H1 (cell line): ENCODE measurements at regions not wholly inside any gene's neighbourhood (a gene's known extent, or its start where the extent isn't known, plus 50 kb on each side); places are given as distances from the start of the nearest gene placed in this dataset.

ENCODE experiments used
- CTCF ChIA-PET: fragments of 300-600 bp; sonication (Branson Sonifier 250); formaldehyde crosslinking; loops from one replicate; lab custom pipeline; 2021; ENCODE audit not compliant: partially characterized antibody; lab: Charles Lee
- POLR2A ChIA-PET: fragments of 300-600 bp; sonication (Branson Sonifier 250); formaldehyde crosslinking; loops from one replicate; lab custom pipeline; 2021; ENCODE audit warnings: inconsistent platforms; ENCODE audit not compliant: partially characterized antibody; lab: Charles Lee
- DNase-seq, 2 experiments: peaks; one replicate each; pipeline versions ENCODE4 v3.0.0 to v3.0.0-alpha.2; 2010 to 2022; ENCODE audit warnings: low spot score in 2 of 2, low read depth in 1 of 2, mixed read lengths in 1 of 2
- FAIRE-seq: peaks from 2 replicates; lab custom pipeline; 2011; peaks lifted over from hg19 to GRCh38; lab: Jason Lieb, UNC
- H2AFZ ChIP-seq: 2 replicates; pipeline ENCODE4 v1.8.1; 2012; ENCODE audit warnings: low read length, inconsistent platforms
- H2AK5ac ChIP-seq: 2 replicates; pipeline ENCODE4 v1.6.1; 2013; ENCODE audit warnings: low read depth, low read length
- H2BK120ac ChIP-seq: replicated peaks from 2 replicates; pipeline ENCODE3; 2013; ENCODE audit warnings: low read depth, low read length, inconsistent platforms
- H2BK12ac ChIP-seq: 2 replicates; pipeline ENCODE4 v1.6.1; 2013; ENCODE audit warnings: low read depth, low read length
- H2BK15ac ChIP-seq: 2 replicates; pipeline ENCODE4 v1.6.1; 2013; ENCODE audit warnings: low read length
- H2BK20ac ChIP-seq: 2 replicates; pipeline ENCODE4 v1.6.1; 2013; ENCODE audit warnings: low read length
- H2BK5ac ChIP-seq: 2 replicates; pipeline ENCODE4 v1.6.1; 2013; ENCODE audit warnings: low read depth, low read length
- H3K14ac ChIP-seq: 2 replicates; pipeline ENCODE4 v1.6.1; 2013; ENCODE audit warnings: inconsistent platforms; ENCODE audit not compliant: insufficient read length
- H3K18ac ChIP-seq: 2 replicates; pipeline ENCODE4 v1.6.1; 2013; ENCODE audit warnings: low read length; ENCODE audit errors: extremely low read depth
- H3K23ac ChIP-seq: 2 replicates; pipeline ENCODE4 v1.6.1; 2013; ENCODE audit warnings: inconsistent platforms; ENCODE audit not compliant: insufficient read length
- H3K23me2 ChIP-seq: 2 replicates; pipeline ENCODE4 v1.6.1; 2013; ENCODE audit warnings: low read depth, low read length
- H3K27ac ChIP-seq: 2 replicates; pipeline ENCODE4 v1.6.1; 2011; ENCODE audit warnings: low read depth, low read length, inconsistent platforms
- H3K27me3 ChIP-seq, 4 experiments: replicated peaks in 1 of 4; 1 replicate in 1 of 4; 2 replicates in 3 of 4; pipeline versions ENCODE4 v1.6.1 to v1.8.1; 2011 to 2013; ENCODE audit warnings: low read length in 3 of 4, mild to moderate bottlenecking in 3 of 4, inconsistent platforms in 2 of 4, mixed read lengths in 2 of 4, moderate library complexity in 1 of 4; ENCODE audit not compliant: control insufficient read depth in 3 of 4, insufficient read depth in 3 of 4; ENCODE audit errors: extremely low read depth in 1 of 4
- H3K36me3 ChIP-seq, 4 experiments: 2 replicates each; pipeline versions ENCODE4 v1.6.1 to v1.8.1; 2011 to 2013; ENCODE audit warnings: mild to moderate bottlenecking in 4 of 4, low read length in 3 of 4, moderate library complexity in 2 of 4, control low read depth in 1 of 4, inconsistent platforms in 1 of 4; ENCODE audit not compliant: insufficient read depth in 4 of 4, control insufficient read depth in 2 of 4
- H3K4ac ChIP-seq: replicated peaks from 2 replicates; pipeline ENCODE3; 2013; ENCODE audit warnings: low read length, low read depth, mixed read lengths, inconsistent platforms; ENCODE audit not compliant: insufficient read length
- H3K4me1 ChIP-seq, 4 experiments: replicated peaks in 1 of 4; 1 replicate in 1 of 4; 2 replicates in 3 of 4; pipeline versions ENCODE4 v1.6.1 to v1.8.1; 2011 to 2013; ENCODE audit warnings: low read length in 3 of 4, inconsistent platforms in 2 of 4, mixed read lengths in 1 of 4; ENCODE audit not compliant: insufficient read depth in 4 of 4, control insufficient read depth in 3 of 4
- H3K4me2 ChIP-seq, 2 experiments: 2 replicates each; pipeline versions ENCODE4 v1.6.1 to v1.8.1; 2011 to 2013; ENCODE audit warnings: low read depth in 2 of 2, low read length in 2 of 2, control low read depth in 1 of 2, inconsistent platforms in 1 of 2, mild to moderate bottlenecking in 1 of 2; ENCODE audit not compliant: insufficient read depth in 1 of 2
- H3K4me3 ChIP-seq, 4 experiments: fragments of 200-600, 300-600 bp in 1 of 4; sonication (generic), shearing (Covaris generic), sonication (Bioruptor Twin) in 1 of 4; 2 replicates each; pipeline versions ENCODE4 v1.5.1 to v1.8.1; 2011 to 2016; ENCODE audit warnings: low read length in 4 of 4, low read depth in 3 of 4, control low read depth in 2 of 4, inconsistent platforms in 2 of 4, mild to moderate bottlenecking in 2 of 4, mixed read lengths in 1 of 4, moderate library complexity in 1 of 4; ENCODE audit not compliant: insufficient read depth in 2 of 4; ENCODE audit errors: extremely low read depth in 1 of 4
- H3K56ac ChIP-seq: replicated peaks from 2 replicates; pipeline ENCODE3; 2013; ENCODE audit warnings: low read depth, mild to moderate bottlenecking, mixed read lengths, low read length, inconsistent platforms; ENCODE audit not compliant: insufficient read length
- H3K79me1 ChIP-seq: 2 replicates; pipeline ENCODE4 v1.6.1; 2013; ENCODE audit warnings: low read depth, low read length, control low read depth
- H3K79me2 ChIP-seq, 2 experiments: 2 replicates each; pipeline versions ENCODE4 v1.6.1 to v1.8.1; 2012 to 2013; ENCODE audit warnings: low read length in 2 of 2, mild to moderate bottlenecking in 2 of 2, inconsistent platforms in 1 of 2; ENCODE audit not compliant: insufficient read depth in 2 of 2, control insufficient read depth in 1 of 2
- H3K9ac ChIP-seq, 4 experiments: replicated peaks in 1 of 4; 1 replicate in 1 of 4; 2 replicates in 3 of 4; pipeline versions ENCODE4 v1.6.1 to v1.8.1; 2011 to 2013; ENCODE audit warnings: low read depth in 3 of 4, low read length in 3 of 4, control low read depth in 2 of 4, mild to moderate bottlenecking in 2 of 4, moderate library complexity in 2 of 4, inconsistent platforms in 1 of 4; ENCODE audit errors: extremely low read depth in 1 of 4
- H3K9me3 ChIP-seq, 2 experiments: 2 replicates each; pipeline versions ENCODE4 v1.6.1 to v1.8.1; 2012 to 2013; ENCODE audit warnings: mild to moderate bottlenecking in 2 of 2, moderate library complexity in 2 of 2, control low read depth in 1 of 2, inconsistent platforms in 1 of 2, low read depth in 1 of 2, low read length in 1 of 2, mixed read lengths in 1 of 2; ENCODE audit not compliant: insufficient read depth in 2 of 2
- H4K20me1 ChIP-seq, 2 experiments: replicated peaks in 1 of 2; 2 replicates each; pipeline versions ENCODE3 to v1.8.1; 2011 to 2013; ENCODE audit warnings: inconsistent platforms in 2 of 2, low read length in 2 of 2, mild to moderate bottlenecking in 1 of 2; ENCODE audit not compliant: insufficient read depth in 2 of 2, control insufficient read depth in 1 of 2
- H4K5ac ChIP-seq: 2 replicates; pipeline ENCODE4 v1.6.1; 2013; ENCODE audit warnings: low read length, low read depth, mixed read lengths, inconsistent platforms; ENCODE audit not compliant: insufficient read length
- H4K8ac ChIP-seq: 2 replicates; pipeline ENCODE4 v1.8.0; 2013; ENCODE audit warnings: mild to moderate bottlenecking, moderate library complexity, low read length, inconsistent platforms; ENCODE audit not compliant: insufficient read depth; ENCODE audit errors: extremely low read depth
- H4K91ac ChIP-seq: replicated peaks from 2 replicates; pipeline ENCODE3; 2013; ENCODE audit warnings: low read length, mixed read lengths, inconsistent platforms; ENCODE audit not compliant: insufficient read length
- PHF8 ChIP-seq: fragments of 200-600 bp; sonication (generic); conservative IDR thresholded peaks from 2 replicates; pipeline ENCODE4 v1.7.1; 2012; ENCODE audit warnings: low read depth, mild to moderate bottlenecking, inconsistent platforms, low read length, moderate library complexity
- WGBS, 2 experiments: shearing (Covaris generic) in 1 of 2; methylation state at CpG; one replicate each; pipeline versions ENCODE4 v1.1.6 to v1.1.7; 2013 to 2015; ENCODE audit warnings: low lambda C conversion rate in 2 of 2, mixed read lengths in 2 of 2, inconsistent platforms in 1 of 2, low coverage in 1 of 2, missing lambda C conversion rate in 1 of 2; ENCODE audit not compliant: insufficient replicate concordance in 2 of 2, insufficient coverage in 1 of 2, insufficient read length in 1 of 2; ENCODE audit errors: extremely low coverage in 1 of 2, missing lambda C conversion rate in 1 of 2; 5-methylcytosine and 5-hydroxymethylcytosine counted together

GRCh38 chr16:62764572-62764971 is 728.3 kb upstream of the CDH8 start:
- Histone ChIP-seq H2AFZ (no peak overlapping the region), H3K14ac (no peak overlapping the region), H3K79me2 (no peaks in the 10 kb centered on the region), H2BK120ac (no peak overlapping the region), H3K56ac (no peak overlapping the region), H3K27me3 (no peaks in the 10 kb centered on the region), H4K8ac (no peak overlapping the region), H2AK5ac (no peak overlapping the region), H3K36me3 (no peaks in the 10 kb centered on the region), H3K18ac (no peak overlapping the region), H3K4me3 (no peak overlapping the region), H3K79me1 (no peaks in the 10 kb centered on the region), H3K23ac (no peak overlapping the region), H4K5ac (no peak overlapping the region), H2BK5ac (no peak overlapping the region), H2BK12ac (no peak overlapping the region), H2BK20ac (no peak overlapping the region), H3K9me3 (no peaks in the 10 kb centered on the region), H4K20me1 (no peaks in the 10 kb centered on the region), H3K4me2 (no peak overlapping the region), H3K23me2 (no peaks in the 10 kb centered on the region), H3K9ac (no peak overlapping the region), H3K4ac (no peak overlapping the region), H4K91ac (no peak overlapping the region), H3K27ac (no peak overlapping the region), H3K4me1 (no peaks in the 10 kb centered on the region), H2BK15ac (no peak overlapping the region)
- CTCF ChIA-PET: interaction anchor here (1.5 kb wide), 1 partner anchor 9 kb away, joined by 4 read pairs; no protein-coding TSS in a partner anchor
- POLR2A ChIA-PET: no interaction called here
- WGBS, 2 experiments: 83% methylated on average over 2 of the region's 2 CpGs; no CpG with 5 or more reads in 1 of the 2 experiments
- no peak for DNase-seq
- FAIRE-seq: no peak
- TF ChIP-seq PHF8: no peak
